Glomerular visceral epithelial cell (primary cell): ENCODE measurements at regions not wholly inside any gene's neighbourhood (a gene's known extent, or its start where the extent isn't known, plus 50 kb on each side); places are given as distances from the start of the nearest gene placed in this dataset.
"Not testable (repeated sequence)": the region's sequence is repeated elsewhere in the genome, so short reads cannot be mapped to it uniquely, and the experiment has no call there.

Experiments
- DNase-seq: peaks from one replicate; pipeline ENCODE4 v3.0.0-alpha.2; 2016; ENCODE audit errors: extremely low spot score

GRCh38 chr5:158446761-158447160 lies 587.8 kb upstream of the CLINT1 start:
- not testable (repeated sequence) for DNase-seq

DNA sequence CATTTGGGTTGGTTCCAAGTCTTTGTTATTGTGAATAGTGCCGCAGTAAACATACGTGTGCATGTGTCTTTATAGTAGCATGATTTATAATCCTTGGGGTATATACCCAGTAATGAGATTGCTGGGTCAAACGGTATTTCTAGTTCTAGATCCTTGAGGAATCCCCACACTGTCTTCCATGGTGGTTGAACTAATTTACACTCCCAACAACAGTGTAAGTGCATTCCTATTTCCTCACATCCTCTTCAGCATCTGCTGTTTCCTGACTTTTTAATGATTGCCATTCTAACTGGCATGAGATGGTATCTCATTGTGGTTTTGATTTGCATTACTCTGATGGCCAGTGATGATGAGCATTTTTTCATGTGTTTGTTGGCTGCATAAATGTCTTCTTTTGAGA lies 580.3 kb upstream of the CLINT1 start:
- not testable (repeated sequence) for DNase-seq

- DNase-seq = peak; percentile 8
These were observed 577.5 kb upstream of the CLINT1 start for GRCh38 chr5:158436271-158437065.

DNA sequence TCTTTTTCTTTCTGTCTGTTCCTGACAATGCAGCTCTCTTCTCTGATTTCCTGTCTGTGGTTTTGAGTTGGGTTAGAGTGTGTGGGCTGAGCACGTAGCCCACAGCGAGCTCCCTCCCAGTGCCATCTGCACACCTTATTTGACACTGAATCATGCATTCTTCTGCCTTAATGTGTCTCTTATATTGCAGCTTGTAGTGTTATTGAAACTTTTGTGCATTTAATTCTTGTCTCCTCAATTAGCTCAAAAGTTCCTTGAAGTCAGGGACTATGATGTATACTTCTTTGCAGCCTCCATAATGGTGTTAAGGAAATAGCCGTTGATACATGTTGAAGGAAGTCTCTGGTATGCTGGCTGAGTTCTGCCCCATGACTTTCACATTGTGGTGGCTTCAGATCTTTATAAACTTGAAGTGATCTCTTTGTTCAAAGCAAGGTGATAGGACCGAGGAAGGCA lies 576.2 kb upstream of the CLINT1 start:
- DNase-seq = peak; percentile 77

DNA sequence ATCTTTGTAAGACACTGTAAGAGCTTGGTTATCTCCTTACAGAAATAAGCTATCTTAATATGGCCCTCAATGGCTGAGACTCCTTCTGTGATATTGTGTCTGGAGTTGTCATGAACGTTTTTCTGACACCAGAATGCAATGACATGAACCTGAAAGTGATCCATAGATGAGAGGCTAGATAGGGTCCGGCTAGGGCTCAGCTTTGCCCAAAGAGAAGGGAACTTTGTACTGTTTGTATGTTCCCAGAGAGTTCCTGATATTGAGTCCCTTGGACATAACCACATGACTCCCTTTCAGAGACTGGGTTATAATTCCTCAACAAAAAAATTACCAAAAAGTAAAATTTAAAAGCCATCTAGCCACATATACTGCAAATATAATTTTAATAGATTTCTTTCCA lies 575.8 kb upstream of the CLINT1 start:
- DNase-seq = no peak

GRCh38 chr5:158433634-158434033 lies 574.7 kb upstream of the CLINT1 start:
- DNase-seq = no peak

DNA sequence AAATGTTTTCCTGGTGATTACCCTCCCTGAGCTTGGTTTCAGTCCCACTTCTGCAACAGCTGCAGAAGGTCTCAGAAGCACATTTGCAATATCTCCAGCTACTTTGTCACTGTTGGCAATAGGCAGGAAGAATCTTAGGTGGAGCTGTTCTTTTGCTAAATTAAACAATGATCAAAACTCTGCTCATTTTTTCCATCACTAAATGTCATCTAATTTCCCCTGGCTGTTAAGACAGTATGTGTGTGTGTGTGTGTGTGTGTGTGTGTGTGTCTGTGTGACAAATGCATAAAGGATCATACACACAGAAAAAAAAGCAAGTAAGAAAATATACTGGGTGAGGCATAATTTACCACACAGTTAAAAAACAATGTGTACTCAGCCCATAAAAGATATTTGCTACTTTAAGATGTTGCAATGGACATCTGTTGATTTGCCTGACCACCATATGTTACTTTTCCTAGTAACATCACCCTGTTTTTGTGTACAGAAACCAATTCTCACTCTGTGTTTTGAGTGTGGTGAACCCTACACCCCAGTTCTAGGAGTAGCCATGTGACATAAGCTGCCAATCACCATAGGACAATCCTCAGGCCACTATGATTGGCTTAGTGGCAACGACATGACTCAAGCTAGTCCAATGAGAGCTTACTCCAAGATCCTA lies 572.6 kb upstream of the CLINT1 start:
- no peak for DNase-seq

- DNase-seq = no peak
These were observed 571.8 kb upstream of the CLINT1 start for GRCh38 chr5:158430798-158431167.

GRCh38 chr5:158430166-158430797 lies 571.3 kb upstream of the CLINT1 start:
- DNase-seq = no peak

- DNase-seq = no peak
These were observed 570.6 kb upstream of the CLINT1 start for GRCh38 chr5:158429564-158429963.

DNA sequence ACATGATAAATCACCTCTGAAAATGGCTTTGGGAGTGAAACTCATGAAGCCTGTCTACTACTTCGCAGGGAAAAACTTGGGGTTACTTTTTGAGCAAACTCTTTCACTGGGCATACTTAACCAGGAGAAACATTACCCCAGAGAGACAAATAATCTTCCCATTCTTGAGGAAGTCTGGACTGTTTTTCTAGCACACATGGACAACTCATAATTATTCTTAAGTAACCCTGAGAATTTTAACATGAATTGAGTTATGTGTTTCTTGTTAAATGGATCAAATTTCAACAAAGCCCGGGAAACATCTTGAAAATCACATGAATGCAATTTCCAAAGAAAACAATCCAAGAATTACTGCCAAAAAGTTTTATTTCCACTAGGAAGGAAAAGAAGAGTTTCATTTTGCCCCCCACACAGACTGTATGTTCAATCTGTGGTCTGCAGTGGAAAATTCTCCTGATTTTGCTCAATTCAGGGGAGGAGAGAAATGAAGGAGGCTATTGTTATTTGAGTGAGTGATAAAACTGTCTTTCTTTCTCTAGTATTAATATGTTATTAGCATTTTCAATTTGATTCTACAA lies 564.8 kb upstream of the CLINT1 start:
- DNase-seq = no peak

GRCh38 chr5:158422653-158423515 lies 563.9 kb upstream of the CLINT1 start:
- no peak for DNase-seq

GRCh38 chr5:158421319-158421718 lies 562.4 kb upstream of the CLINT1 start:
- no peak for DNase-seq

DNA sequence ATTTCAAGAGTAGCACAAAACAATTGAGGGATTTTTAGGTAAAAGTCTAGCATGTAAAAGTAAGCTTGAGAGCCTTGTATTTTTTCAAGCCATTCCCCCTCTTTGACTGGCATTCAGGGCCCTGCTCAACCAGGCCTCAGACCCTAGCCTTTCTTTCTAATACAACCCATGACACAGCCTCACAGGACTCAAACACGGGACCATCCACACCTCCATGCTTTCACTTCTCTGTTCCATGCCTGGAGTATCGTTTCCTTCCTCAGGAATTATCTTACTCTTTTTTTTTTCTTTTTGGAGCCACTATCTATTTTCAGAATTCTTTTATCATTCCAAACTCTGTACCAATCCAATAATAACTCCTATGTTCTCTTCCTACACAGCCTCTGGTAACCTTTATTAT lies 560.2 kb upstream of the CLINT1 start:
- no peak for DNase-seq

- peak; percentile 84 for DNase-seq
These were observed 555.8 kb upstream of the CLINT1 start for GRCh38 chr5:158414780-158415179.

DNA sequence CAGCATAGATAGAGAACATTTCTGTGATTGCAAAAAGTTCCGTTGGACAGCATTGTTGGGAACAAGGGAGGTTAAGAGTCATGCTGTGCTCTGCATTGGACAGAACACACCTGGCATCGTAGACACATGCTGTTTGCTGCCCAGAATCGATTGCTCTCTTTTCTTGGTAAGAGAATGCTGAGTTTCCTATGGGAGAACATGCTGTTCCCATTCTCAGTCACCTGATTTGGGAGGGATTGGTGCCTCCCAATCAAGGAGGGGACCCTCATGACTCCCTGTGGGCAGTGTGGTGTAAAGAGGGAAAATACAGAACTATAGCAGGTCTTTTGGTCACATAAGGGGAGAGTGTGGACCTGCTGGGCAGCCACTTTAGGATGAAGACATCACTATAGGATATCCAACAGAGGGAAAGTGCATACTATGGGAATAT lies 555.4 kb upstream of the CLINT1 start:
- no peak for DNase-seq

DNA sequence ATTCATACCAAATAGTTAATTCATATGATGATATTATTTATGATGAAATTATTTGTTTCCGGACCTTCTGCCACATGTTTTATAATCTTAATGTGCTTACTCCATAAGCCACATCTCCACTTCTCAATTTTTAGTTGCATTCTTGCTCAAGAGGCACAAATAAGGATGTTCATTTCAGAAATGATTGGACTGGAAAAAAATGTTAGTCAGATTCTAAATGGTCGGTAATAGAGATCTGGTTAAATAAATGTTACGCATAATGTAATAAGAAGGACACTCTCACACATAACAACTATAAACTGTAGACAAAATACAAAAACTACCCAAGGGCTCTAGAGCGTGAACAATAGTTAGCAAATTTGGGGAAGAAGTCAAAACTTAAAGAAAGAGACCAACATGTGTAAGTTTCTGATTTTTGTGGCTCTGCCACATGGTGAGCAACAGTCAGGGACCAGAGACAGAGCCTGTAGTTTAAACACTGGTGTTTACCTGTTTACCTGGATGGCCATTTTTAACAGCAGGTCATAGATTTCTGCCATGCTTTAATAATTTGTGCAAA lies 554.3 kb upstream of the CLINT1 start:
- no peak for DNase-seq

DNA sequence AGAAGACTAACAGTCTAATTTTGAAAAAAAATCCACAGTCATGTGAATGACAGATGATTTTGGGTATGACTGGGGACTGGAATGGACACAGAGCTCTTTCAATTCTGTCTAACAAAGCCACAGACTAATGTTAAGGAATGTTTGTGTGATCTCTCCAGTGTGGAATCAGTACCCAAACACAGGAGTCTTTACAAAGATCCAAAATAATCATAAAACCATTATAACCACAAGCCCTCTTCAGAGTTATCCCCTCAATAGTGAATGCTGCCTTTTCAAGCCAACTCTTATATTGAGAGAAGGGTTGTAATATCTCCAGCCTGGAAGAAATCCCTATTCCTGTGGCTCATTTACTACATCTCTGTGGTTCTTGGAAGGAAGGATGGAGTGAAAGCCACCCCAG lies 552.0 kb upstream of the CLINT1 start:
- peak; percentile 46 for DNase-seq

GRCh38 chr5:158409507-158409906 lies 550.6 kb upstream of the CLINT1 start:
- no peak for DNase-seq

DNA sequence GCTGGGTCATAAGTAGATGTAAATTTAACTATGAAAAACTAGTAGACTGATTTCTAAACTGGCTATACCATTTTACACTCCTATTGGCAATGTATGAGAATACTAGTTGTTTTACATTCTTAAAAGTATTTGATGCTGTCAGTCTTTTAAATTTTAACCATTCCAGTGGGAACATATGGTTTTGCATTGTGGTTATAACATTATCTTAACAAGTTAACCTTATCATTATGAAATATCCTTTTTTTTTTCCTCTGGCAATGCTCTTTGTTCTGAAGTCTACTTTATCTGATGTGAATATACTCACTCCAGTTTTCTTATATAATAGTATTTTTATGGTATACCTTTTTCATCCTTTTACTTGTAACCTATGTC lies 548.9 kb upstream of the CLINT1 start:
- no peak for DNase-seq
